H1 (cell line): ENCODE measurements at regions not wholly inside any gene's neighbourhood (a gene's known extent, or its start where the extent isn't known, plus 50 kb on each side); places are given as distances from the start of the nearest gene placed in this dataset.

Source experiments
- CBX5 ChIP-seq: fragments of 300-800, 300-1000 bp; sonication (generic); IDR thresholded peaks from 2 replicates; pipeline ENCODE4 v1.7.1; 2016; ENCODE audit warnings: antibody characterized with exemption, low read length, low read depth
- CTCF ChIP-seq, 3 experiments: IDR thresholded peaks; 1 replicate in 2 of 3; 2 replicates in 1 of 3; pipeline versions ENCODE4 v1.5.1 to v1.6.1; 2011; ENCODE audit warnings: low read length in 3 of 3, mild to moderate bottlenecking in 3 of 3, inconsistent platforms in 2 of 3, low read depth in 1 of 3, moderate library complexity in 1 of 3; ENCODE audit not compliant: insufficient read depth in 1 of 3; ENCODE audit errors: control extremely low read depth in 1 of 3
- EZH2 ChIP-seq: fragments of 200-600 bp; sonication (generic); IDR thresholded peaks from 2 replicates; pipeline ENCODE4 v1.7.1; 2012; ENCODE audit warnings: low read depth, mild to moderate bottlenecking, moderate library complexity, low read length, inconsistent platforms; ENCODE audit not compliant: severe bottlenecking
- GABPA ChIP-seq: IDR thresholded peaks from 2 replicates; pipeline ENCODE4 v1.6.1; 2011; ENCODE audit warnings: mild to moderate bottlenecking, low read length, moderate library complexity, borderline replicate concordance; ENCODE audit not compliant: insufficient read depth
- POLR2A ChIP-seq, 2 experiments: IDR thresholded peaks; 1 replicate in 1 of 2; 2 replicates in 1 of 2; pipeline ENCODE4 v1.6.1; 2011; ENCODE audit warnings: low read depth in 2 of 2, low read length in 2 of 2, mild to moderate bottlenecking in 2 of 2; ENCODE audit errors: control extremely low read depth in 1 of 2
- RAD21 ChIP-seq, 2 experiments: IDR thresholded peaks in 1 of 2; conservative IDR thresholded peaks in 1 of 2; 2 replicates each; pipeline ENCODE4 v1.6.1; 2011; ENCODE audit warnings: low read depth in 2 of 2, low read length in 2 of 2, improper control_type of control experiment in 1 of 2, inconsistent platforms in 1 of 2, mild to moderate bottlenecking in 1 of 2, moderate library complexity in 1 of 2
- RNF2 ChIP-seq: fragments of 200-900, 300-1000 bp; sonication (generic); IDR thresholded peaks from 2 replicates; pipeline ENCODE4 v1.7.1; 2016; ENCODE audit warnings: borderline replicate concordance, low read depth, mild to moderate bottlenecking, antibody characterized with exemption, low read length; ENCODE audit not compliant: poor library complexity, severe bottlenecking; ENCODE audit errors: missing control alignments
- TEAD4 ChIP-seq: IDR thresholded peaks from 2 replicates; pipeline ENCODE4 v1.6.1; 2012; ENCODE audit warnings: low read depth, low read length, inconsistent platforms, mixed read lengths

DNA sequence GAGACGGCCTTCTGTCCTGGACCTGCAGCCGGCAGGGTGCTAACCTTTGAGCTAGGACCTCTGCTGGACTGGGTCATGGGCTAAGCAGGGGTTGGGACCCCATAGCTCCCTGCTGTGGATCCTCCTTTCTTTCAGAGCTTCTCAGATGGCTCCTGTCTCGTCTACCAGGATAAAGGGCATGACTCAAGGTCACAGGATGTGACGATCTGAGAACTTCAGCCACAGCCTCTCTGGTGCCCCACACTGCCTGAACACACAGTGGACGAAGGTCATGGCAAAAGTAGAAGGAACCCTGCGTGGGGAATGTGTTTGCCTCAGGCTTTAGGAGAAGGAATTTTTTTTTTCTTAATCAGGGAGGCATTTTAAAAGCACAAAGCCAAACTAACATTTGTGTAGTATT is 196.7 kb downstream of the TRIM29 start:
- no peak for TF ChIP-seq RNF2
- TF ChIP-seq GABPA = no peak
- TF ChIP-seq CBX5 = no peak
- no peak for TF ChIP-seq CTCF (IDR thresholded peaks at IDR 0.05; ENCODE audit: control extremely low read depth in 1 of 3, insufficient read depth in 1 of 3, low read depth in 1 of 3, low read length in 3 of 3)
- TF ChIP-seq EZH2 = no peak
- no peak for TF ChIP-seq RAD21 (IDR thresholded peaks at IDR 0.05 in 1 of 2, conservative IDR thresholded peaks at IDR 0.05 in 1 of 2; ENCODE audit: low read depth in 2 of 2, low read length in 2 of 2)
- no peak for TF ChIP-seq POLR2A (IDR thresholded peaks at IDR 0.05; ENCODE audit: control extremely low read depth in 1 of 2, low read depth in 2 of 2, low read length in 2 of 2)
- no peak for TF ChIP-seq TEAD4
